ENCODE measurements at regions not wholly inside any gene's neighbourhood (a gene's known extent, or its start where the extent isn't known, plus 50 kb on each side); places are given as distances from the start of the nearest gene placed in this dataset.
A peak's percentile ranks its signal among the peaks of the same experiment; 100 is the strongest.

- no peak overlapping the region for H3K4me3 ChIP-seq
- 69 to 77% methylated on average over 4 of the region's 4 CpGs for WGBS, 2 donors
- H3K27ac ChIP-seq = no peak overlapping the region
- no peak for DNase-seq
- H3K4me1 ChIP-seq = peaks cover 0 to 9% (median 6%) of the 10 kb centered on the region in 4 donors
- H3K36me3 ChIP-seq = no peaks in the 10 kb centered on the region
- H3K9me3 ChIP-seq = no peaks in the 10 kb centered on the region
- TF ChIP-seq EP300 (IDR thresholded peaks at IDR 0.05) (no peak), CTCF (IDR thresholded peaks at IDR 0.05) (no peak), POLR2A (IDR thresholded peaks at IDR 0.05) (no peak), POLR2AphosphoS5 (IDR thresholded peaks at IDR 0.05) (no peak)
- H3K27me3 ChIP-seq = no peaks in the 10 kb centered on the region
- intact Hi-C loops (cut with DNase I) = no loop called here
Observed at GRCh38 chr12:66879409-66879808, 200.5 kb upstream of the GRIP1 start.

- no peaks in the 10 kb centered on the region for H3K9me3 ChIP-seq
- no peak overlapping the region for H3K27ac ChIP-seq
- intact Hi-C loops (cut with DNase I) = no loop called here
- no peaks in the 10 kb centered on the region for H3K36me3 ChIP-seq
- H3K4me3 ChIP-seq = no peak overlapping the region
- no peak for TF ChIP-seq EP300 (IDR thresholded peaks at IDR 0.05)
- no peaks in the 10 kb centered on the region for H3K27me3 ChIP-seq
- peaks cover 0 to 9% (median 6%) of the 10 kb centered on the region in 4 donors for H3K4me1 ChIP-seq
- DNase-seq = no peak
Observed at GRCh38 chr12:66881386-66881785, 202.5 kb upstream of the GRIP1 start.

GRCh38 chr12:66884091-66884490 is 205.2 kb upstream of the GRIP1 start:
- H3K27me3 ChIP-seq = no peaks in the 10 kb centered on the region
- TF ChIP-seq EP300 (IDR thresholded peaks at IDR 0.05) = no peak
- no peak for TF ChIP-seq POLR2A (IDR thresholded peaks at IDR 0.05)
- no peak for TF ChIP-seq POLR2AphosphoS5 (IDR thresholded peaks at IDR 0.05)
- no peak for TF ChIP-seq CTCF (IDR thresholded peaks at IDR 0.05)
- no peaks in the 10 kb centered on the region for H3K9me3 ChIP-seq
- intact Hi-C loops (cut with DNase I) = no loop called here
- no peaks in the 10 kb centered on the region for H3K36me3 ChIP-seq
- no peak overlapping the region for H3K4me3 ChIP-seq
- WGBS, 2 donors = 84 to 89% methylated on average over 11 of the region's 11 CpGs
- DNase-seq = no peak
- peaks cover 0 to 13% (median 6%) of the 10 kb centered on the region in 4 donors for H3K4me1 ChIP-seq
- no peak overlapping the region for H3K27ac ChIP-seq

GRCh38 chr12:66885115-66885875 is 206.4 kb upstream of the GRIP1 start:
- Histone ChIP-seq H3K36me3 (no peaks in the 10 kb centered on the region), H3K27me3 (no peaks in the 10 kb centered on the region), H3K4me1 (peaks cover 0 to 4% (median 0%) of the 10 kb centered on the region in 4 donors), H3K27ac (no peak overlapping the region), H3K4me3 (no peak overlapping the region), H3K9me3 (no peaks in the 10 kb centered on the region)
- TF ChIP-seq POLR2AphosphoS5 (IDR thresholded peaks at IDR 0.05) = no peak
- no peak for TF ChIP-seq EP300 (IDR thresholded peaks at IDR 0.05)
- no peak for TF ChIP-seq CTCF (IDR thresholded peaks at IDR 0.05)
- TF ChIP-seq POLR2A (IDR thresholded peaks at IDR 0.05) = no peak
- no peak for DNase-seq
- WGBS, 2 donors = 81 to 88% methylated on average over 13 of the region's 13 CpGs
- intact Hi-C loops (cut with DNase I) = no loop called here

GRCh38 chr12:66896797-66897196 is 217.9 kb upstream of the GRIP1 start:
- Histone ChIP-seq H3K9me3 (no peaks in the 10 kb centered on the region), H3K4me1 (peaks cover 0 to 10% (median 4%) of the 10 kb centered on the region in 4 donors), H3K4me3 (no peak overlapping the region), H3K36me3 (no peaks in the 10 kb centered on the region), H3K27me3 (no peaks in the 10 kb centered on the region), H3K27ac (peak overlapping the region in 1 of 4 donors; percentile 51)
- no peak for TF ChIP-seq POLR2AphosphoS5 (IDR thresholded peaks at IDR 0.05)
- no peak for TF ChIP-seq POLR2A (IDR thresholded peaks at IDR 0.05)
- no peak for TF ChIP-seq EP300 (IDR thresholded peaks at IDR 0.05)
- no peak for TF ChIP-seq CTCF (IDR thresholded peaks at IDR 0.05)
- DNase-seq = no peak
- intact Hi-C loops (cut with DNase I) = no loop called here
- 72 to 91% methylated on average over 8 of the region's 8 CpGs for WGBS, 2 donors
